Hepatocyte (in vitro differentiated cells): ENCODE measurements at regions not wholly inside any gene's neighbourhood (a gene's known extent, or its start where the extent isn't known, plus 50 kb on each side); places are given as distances from the start of the nearest gene placed in this dataset.

Experiments used
- DNase-seq: peaks from one replicate; pipeline ENCODE4 v3.0.0-alpha.2; 2016; ENCODE audit warnings: low spot score
- H2AFZ ChIP-seq: fragments of 200-600 bp; sonication (generic); 2 replicates; pipeline ENCODE4 v1.6.0; 2016; ENCODE audit warnings: antibody characterized with exemption, mild to moderate bottlenecking
- H3K27ac ChIP-seq: fragments of 200-600 bp; sonication (generic); 2 replicates; pipeline ENCODE4 v1.5.1; 2016; ENCODE audit warnings: mild to moderate bottlenecking
- H3K27me3 ChIP-seq: fragments of 200-600 bp; sonication (generic); 2 replicates; pipeline ENCODE4 v1.6.1; 2016
- H3K36me3 ChIP-seq: fragments of 200-600 bp; sonication (generic); replicated peaks from 2 replicates; pipeline ENCODE4 v1.5.1; 2016; ENCODE audit warnings: low read depth; ENCODE audit not compliant: insufficient read depth
- H3K4me1 ChIP-seq: fragments of 200-600 bp; sonication (generic); 2 replicates; pipeline ENCODE4 v1.5.1; 2016; ENCODE audit warnings: mild to moderate bottlenecking, moderate library complexity; ENCODE audit not compliant: insufficient read depth
- H3K4me2 ChIP-seq: fragments of 200-600 bp; sonication (generic); 2 replicates; pipeline ENCODE4 v1.6.0; 2016
- H3K4me3 ChIP-seq: fragments of 200-600 bp; sonication (generic); 2 replicates; pipeline ENCODE4 v1.5.1; 2016; ENCODE audit warnings: mild to moderate bottlenecking
- H3K79me2 ChIP-seq: fragments of 200-600 bp; sonication (generic); 2 replicates; pipeline ENCODE4 v1.6.0; 2017; ENCODE audit warnings: mild to moderate bottlenecking
- H3K9me2 ChIP-seq: fragments of 200-600 bp; sonication (generic); replicated peaks from 2 replicates; pipeline ENCODE4 v1.6.0; 2017; ENCODE audit warnings: mild to moderate bottlenecking; ENCODE audit not compliant: insufficient read depth
- H3K9me3 ChIP-seq: fragments of 200-600 bp; sonication (generic); 2 replicates; pipeline ENCODE4 v1.5.1; 2016; ENCODE audit warnings: low read depth, mild to moderate bottlenecking
- H4K20me1 ChIP-seq: fragments of 200-600 bp; sonication (generic); 2 replicates; pipeline ENCODE4 v1.6.0; 2016; ENCODE audit warnings: mild to moderate bottlenecking; ENCODE audit not compliant: insufficient read depth, poor library complexity, severe bottlenecking
- CTCF ChIP-seq: fragments of 200-600 bp; sonication (generic); IDR thresholded peaks from 2 replicates; pipeline ENCODE4 v1.5.1; 2016; ENCODE audit warnings: antibody characterized with exemption, mild to moderate bottlenecking; ENCODE audit not compliant: poor library complexity
- EZH2 ChIP-seq: fragments of 200-600 bp; sonication (generic); IDR thresholded peaks from 2 replicates; pipeline ENCODE4 v1.6.1; 2016; ENCODE audit warnings: antibody characterized with exemption, mild to moderate bottlenecking, borderline replicate concordance
- EZH2phosphoT487 ChIP-seq: fragments of 200-600 bp; sonication (generic); IDR thresholded peaks from one replicate; pipeline ENCODE4 v1.6.1; 2018; ENCODE audit warnings: antibody characterized with exemption, mild to moderate bottlenecking, low read depth, moderate library complexity; ENCODE audit not compliant: unreplicated experiment, severe bottlenecking
- WGBS: methylation state at CpG from one replicate; pipeline ENCODE4 v1.1.6; 2016; ENCODE audit warnings: low lambda C conversion rate; ENCODE audit errors: missing lambda C conversion rate; 5-methylcytosine and 5-hydroxymethylcytosine counted together

GRCh38 chr6:147829835-147830234, 321.3 kb downstream of the SAMD5 start:
- Histone ChIP-seq H3K27ac (no peak overlapping the region), H4K20me1 (no peaks in the 10 kb centered on the region), H3K36me3 (no peaks in the 10 kb centered on the region), H3K9me3 (no peaks in the 10 kb centered on the region), H3K9me2 (no peaks in the 10 kb centered on the region), H2AFZ (no peak overlapping the region), H3K4me3 (no peak overlapping the region), H3K4me2 (no peak overlapping the region), H3K27me3 (no peaks in the 10 kb centered on the region), H3K4me1 (no peaks in the 10 kb centered on the region), H3K79me2 (no peaks in the 10 kb centered on the region)
- TF ChIP-seq CTCF, result no peak
- no peak for TF ChIP-seq EZH2phosphoT487
- no peak for TF ChIP-seq EZH2
- DNase-seq, result no peak

GRCh38 chr6:147831356-147831755, 322.9 kb downstream of the SAMD5 start:
- H3K9me3 ChIP-seq, result no peaks in the 10 kb centered on the region

DNA sequence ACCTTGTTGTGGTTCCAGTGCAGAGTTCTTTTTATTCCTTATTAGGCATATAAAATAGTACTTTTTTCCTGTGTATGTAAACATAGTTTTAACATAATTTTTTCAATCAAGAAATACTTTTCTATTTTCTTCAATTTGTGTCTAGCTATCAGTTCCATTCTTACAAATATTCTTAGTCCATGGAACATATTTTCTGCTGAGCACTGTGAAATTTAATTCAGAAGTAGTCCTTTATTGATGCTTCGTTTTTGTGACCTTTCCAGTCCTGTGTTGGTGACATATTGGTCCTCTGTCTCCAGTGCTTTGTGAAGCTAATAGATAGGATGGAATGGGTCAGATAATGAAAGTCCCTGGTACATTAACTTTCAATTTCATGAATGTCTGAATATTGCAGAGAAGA, 325.1 kb downstream of the SAMD5 start:
- H3K27ac ChIP-seq, result no peak overlapping the region
- no peak for DNase-seq
- no peaks in the 10 kb centered on the region for H3K79me2 ChIP-seq
- 82% methylated on average over 1 of the region's 1 CpG for WGBS
- H3K4me3 ChIP-seq, result no peak overlapping the region
- no peaks in the 10 kb centered on the region for H3K36me3 ChIP-seq
- H3K4me1 ChIP-seq, result no peaks in the 10 kb centered on the region
- no peaks in the 10 kb centered on the region for H3K9me3 ChIP-seq
- no peak overlapping the region for H2AFZ ChIP-seq
- H3K27me3 ChIP-seq, result no peaks in the 10 kb centered on the region
- no peaks in the 10 kb centered on the region for H4K20me1 ChIP-seq
- TF ChIP-seq EZH2 (no peak), CTCF (no peak), EZH2phosphoT487 (no peak)
- H3K4me2 ChIP-seq, result no peak overlapping the region
- H3K9me2 ChIP-seq, result no peaks in the 10 kb centered on the region

More at GRCh38 chr6:147831356-147831755, 322.9 kb downstream of the SAMD5 start:
- H3K27ac ChIP-seq, result no peak overlapping the region
- no peaks in the 10 kb centered on the region for H3K9me2 ChIP-seq
- no peak overlapping the region for H2AFZ ChIP-seq
- H3K4me3 ChIP-seq, result no peak overlapping the region
- no peaks in the 10 kb centered on the region for H3K36me3 ChIP-seq
- TF ChIP-seq EZH2 (no peak), CTCF (no peak), EZH2phosphoT487 (no peak)
- 75% methylated on average over 2 of the region's 2 CpGs for WGBS
- H3K4me2 ChIP-seq, result no peak overlapping the region
- H3K27me3 ChIP-seq, result no peaks in the 10 kb centered on the region
- H4K20me1 ChIP-seq, result no peaks in the 10 kb centered on the region
- DNase-seq, result no peak
- H3K79me2 ChIP-seq, result no peaks in the 10 kb centered on the region
- no peaks in the 10 kb centered on the region for H3K4me1 ChIP-seq

GRCh38 chr6:147834084-147834776, 325.7 kb downstream of the SAMD5 start:
- no peaks in the 10 kb centered on the region for H3K36me3 ChIP-seq
- WGBS, result 72% methylated on average over 7 of the region's 7 CpGs
- H3K27ac ChIP-seq, result no peak overlapping the region
- DNase-seq, result no peak
- H4K20me1 ChIP-seq, result no peaks in the 10 kb centered on the region
- H3K4me3 ChIP-seq, result no peak overlapping the region
- no peak overlapping the region for H3K4me2 ChIP-seq
- H3K27me3 ChIP-seq, result no peaks in the 10 kb centered on the region
- TF ChIP-seq CTCF, result no peak
- no peak overlapping the region for H2AFZ ChIP-seq
- no peaks in the 10 kb centered on the region for H3K79me2 ChIP-seq
- H3K9me3 ChIP-seq, result no peaks in the 10 kb centered on the region
- H3K4me1 ChIP-seq, result no peaks in the 10 kb centered on the region
- H3K9me2 ChIP-seq, result no peaks in the 10 kb centered on the region
